ENCODE measurements at regions not wholly inside any gene's neighbourhood (a gene's known extent, or its start where the extent isn't known, plus 50 kb on each side); places are given as distances from the start of the nearest gene placed in this dataset.

DNA sequence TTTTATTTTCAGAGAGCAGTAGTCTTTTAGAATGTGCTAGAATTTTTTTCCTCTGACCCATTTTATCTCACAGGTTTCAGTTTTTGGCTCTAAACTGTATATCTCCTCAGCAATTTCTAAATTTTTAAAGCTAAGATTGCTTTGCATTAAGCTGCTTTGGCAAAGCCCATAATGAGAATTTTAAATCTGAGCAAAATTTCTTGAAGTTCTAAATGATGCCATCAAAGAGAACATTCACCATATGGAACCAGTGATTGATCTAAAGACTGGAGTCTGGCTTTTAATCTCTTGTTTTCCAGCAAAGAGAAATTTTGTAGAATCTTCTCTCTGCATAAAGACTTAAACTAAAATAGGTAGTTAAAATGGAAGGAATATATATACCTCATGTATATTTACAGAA lies 313.6 kb downstream of the TBC1D32 start:
- POLR2A ChIA-PET = no interaction called here
- CTCF ChIA-PET = no interaction called here
- ATAC-seq (no peak), DNase-seq (no peak)
- Mint-ChIP-seq H3K36me3 (ENCODE audit: low read depth) (no peaks in the 10 kb centered on the region), H3K27me3 (ENCODE audit: low read depth) (no peaks in the 10 kb centered on the region), H3K27ac (no peak overlapping the region), H3K4me3 (no peak overlapping the region), H3K4me1 (ENCODE audit: low read depth) (no peaks in the 10 kb centered on the region), H3K9me3 (ENCODE audit: insufficient read depth) (no peaks in the 10 kb centered on the region)

DNA sequence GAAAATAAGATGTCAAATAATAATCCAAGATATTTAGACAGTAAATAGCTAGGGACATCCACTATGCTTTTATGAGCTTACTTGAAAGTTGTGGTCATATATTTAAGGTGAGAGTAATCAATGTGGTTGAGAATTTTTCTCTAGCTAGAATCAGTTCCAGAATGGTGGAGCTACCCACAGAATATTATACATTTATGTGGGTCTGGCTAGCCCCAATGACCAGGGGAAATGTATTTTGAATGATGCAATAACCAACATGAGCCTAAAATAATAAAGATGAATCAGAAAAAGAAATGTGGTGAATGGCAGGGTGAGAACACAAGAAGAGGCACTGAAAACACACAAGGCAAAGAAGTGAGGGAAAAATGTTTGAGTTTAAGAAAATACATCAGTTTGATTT lies 325.7 kb downstream of the TBC1D32 start:
- H3K36me3 Mint-ChIP-seq (ENCODE audit: low read depth) = no peaks in the 10 kb centered on the region
- H3K27me3 Mint-ChIP-seq (ENCODE audit: low read depth) = no peaks in the 10 kb centered on the region
- no peak overlapping the region for H3K4me3 Mint-ChIP-seq
- H3K4me1 Mint-ChIP-seq (ENCODE audit: low read depth) = no peaks in the 10 kb centered on the region
- ChIA-PET POLR2A (no interaction called here), CTCF (no interaction called here)
- ATAC-seq (no peak), DNase-seq (no peak)
- no peak overlapping the region for H3K27ac Mint-ChIP-seq
- H3K9me3 Mint-ChIP-seq (ENCODE audit: insufficient read depth) = no peaks in the 10 kb centered on the region

DNA sequence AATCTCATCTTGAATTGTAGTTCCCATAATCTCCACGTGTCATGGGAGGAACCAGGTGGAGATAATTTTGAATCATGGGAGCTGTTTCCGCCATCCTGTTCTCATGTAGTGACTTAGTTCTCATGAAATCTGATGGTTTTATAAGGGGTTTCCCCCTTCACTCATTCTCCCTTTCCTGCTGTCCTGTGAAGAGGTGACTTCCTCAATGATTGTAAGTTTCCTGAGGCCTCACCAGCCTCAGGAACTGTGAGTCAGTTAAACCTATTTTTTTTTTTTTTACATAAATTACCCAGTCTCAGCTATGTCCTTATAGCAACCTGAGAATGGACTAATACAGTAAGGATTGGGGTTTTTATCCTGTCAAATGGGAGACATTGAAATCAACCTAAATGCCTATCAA lies 328.3 kb downstream of the TBC1D32 start:
- DNase-seq (no peak), ATAC-seq (no peak)
- no peaks in the 10 kb centered on the region for H3K9me3 Mint-ChIP-seq (ENCODE audit: insufficient read depth)
- H3K4me3 Mint-ChIP-seq = no peak overlapping the region
- CTCF ChIA-PET = no interaction called here
- H3K27me3 Mint-ChIP-seq (ENCODE audit: low read depth) = no peaks in the 10 kb centered on the region
- POLR2A ChIA-PET = no interaction called here
- H3K4me1 Mint-ChIP-seq (ENCODE audit: low read depth) = no peaks in the 10 kb centered on the region
- H3K36me3 Mint-ChIP-seq (ENCODE audit: low read depth) = no peaks in the 10 kb centered on the region
- no peak overlapping the region for H3K27ac Mint-ChIP-seq

DNA sequence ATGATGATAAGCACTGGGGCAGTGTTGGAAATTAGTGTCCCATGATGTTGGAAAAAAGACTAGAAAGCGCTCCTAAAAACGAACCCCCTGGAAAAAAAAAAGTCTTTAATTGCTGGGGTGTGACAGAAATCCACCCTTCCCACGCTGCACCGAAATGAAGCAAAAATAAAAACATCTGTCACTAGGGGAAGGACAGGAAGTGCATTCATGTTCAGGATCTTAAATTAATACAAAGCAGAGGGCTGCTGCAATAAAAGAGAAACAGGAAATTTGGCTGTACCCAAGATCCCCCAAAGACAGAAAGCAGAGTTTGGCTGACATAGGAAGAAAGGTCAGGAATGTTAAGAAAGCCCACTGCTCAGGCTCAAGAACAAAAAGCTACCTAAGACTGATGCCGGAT lies 333.9 kb downstream of the TBC1D32 start:
- DNase-seq (no peak), ATAC-seq (no peak)
- Mint-ChIP-seq H3K27ac (no peak overlapping the region), H3K36me3 (ENCODE audit: low read depth) (no peaks in the 10 kb centered on the region), H3K9me3 (ENCODE audit: insufficient read depth) (no peaks in the 10 kb centered on the region), H3K4me1 (ENCODE audit: low read depth) (no peaks in the 10 kb centered on the region), H3K4me3 (no peak overlapping the region), H3K27me3 (ENCODE audit: low read depth) (no peaks in the 10 kb centered on the region)
- ChIA-PET POLR2A (no interaction called here), CTCF (no interaction called here)

DNA sequence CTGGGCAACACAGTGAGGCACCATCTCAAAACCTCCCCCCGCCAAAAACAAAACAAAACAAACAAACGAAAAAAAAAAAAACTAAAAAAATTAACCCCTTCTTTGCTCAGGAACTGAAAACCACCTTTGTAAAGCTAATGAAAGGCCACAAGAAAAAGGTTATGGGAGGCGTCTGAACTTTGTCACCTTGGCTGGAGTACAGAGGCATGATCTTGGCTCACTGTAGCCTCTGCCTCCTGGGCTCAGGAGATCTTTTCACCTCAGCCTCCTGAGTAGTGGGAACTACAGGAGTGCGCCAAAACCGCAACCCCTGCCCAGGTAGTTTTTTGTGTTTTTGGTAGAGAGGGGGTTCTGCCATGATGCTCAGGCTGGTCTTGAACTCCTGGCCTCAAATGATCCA lies 337.9 kb downstream of the TBC1D32 start:
- no peak overlapping the region for H3K27ac Mint-ChIP-seq
- POLR2A ChIA-PET = no interaction called here
- CTCF ChIA-PET = no interaction called here

DNA sequence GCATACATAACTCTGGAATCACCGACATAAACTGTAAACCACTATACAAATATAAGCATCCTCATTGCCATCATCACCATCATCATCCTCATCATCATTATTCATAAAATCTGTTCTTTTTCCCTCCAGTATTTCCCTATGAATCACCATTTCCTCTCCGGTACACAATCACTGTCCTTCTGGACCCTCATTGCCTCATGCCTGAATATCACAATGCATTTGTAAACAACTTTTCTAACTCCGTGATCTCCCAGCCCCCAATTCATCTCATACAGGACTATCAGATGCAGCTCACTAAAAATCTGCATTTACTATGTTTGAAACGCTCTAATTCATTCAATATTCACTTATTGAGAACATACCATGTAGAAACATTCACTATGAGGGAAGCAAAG lies 339.7 kb downstream of the TBC1D32 start:
- Mint-ChIP-seq H3K4me3 (no peak overlapping the region), H3K4me1 (ENCODE audit: low read depth) (no peaks in the 10 kb centered on the region), H3K36me3 (ENCODE audit: low read depth) (no peaks in the 10 kb centered on the region), H3K27ac (no peak overlapping the region), H3K9me3 (ENCODE audit: insufficient read depth) (no peaks in the 10 kb centered on the region), H3K27me3 (ENCODE audit: low read depth) (no peaks in the 10 kb centered on the region)
- ChIA-PET CTCF (no interaction called here), POLR2A (no interaction called here)
- DNase-seq = no peak
- ATAC-seq = no peak

More for the DNA sequence above, 337.9 kb downstream of the TBC1D32 start:
- H3K9me3 Mint-ChIP-seq (ENCODE audit: insufficient read depth) = no peaks in the 10 kb centered on the region
- ATAC-seq (no peak), DNase-seq (no peak)
- no peaks in the 10 kb centered on the region for H3K36me3 Mint-ChIP-seq (ENCODE audit: low read depth)
- no peaks in the 10 kb centered on the region for H3K27me3 Mint-ChIP-seq (ENCODE audit: low read depth)
- no peak overlapping the region for H3K4me3 Mint-ChIP-seq
- no peaks in the 10 kb centered on the region for H3K4me1 Mint-ChIP-seq (ENCODE audit: low read depth)

DNA sequence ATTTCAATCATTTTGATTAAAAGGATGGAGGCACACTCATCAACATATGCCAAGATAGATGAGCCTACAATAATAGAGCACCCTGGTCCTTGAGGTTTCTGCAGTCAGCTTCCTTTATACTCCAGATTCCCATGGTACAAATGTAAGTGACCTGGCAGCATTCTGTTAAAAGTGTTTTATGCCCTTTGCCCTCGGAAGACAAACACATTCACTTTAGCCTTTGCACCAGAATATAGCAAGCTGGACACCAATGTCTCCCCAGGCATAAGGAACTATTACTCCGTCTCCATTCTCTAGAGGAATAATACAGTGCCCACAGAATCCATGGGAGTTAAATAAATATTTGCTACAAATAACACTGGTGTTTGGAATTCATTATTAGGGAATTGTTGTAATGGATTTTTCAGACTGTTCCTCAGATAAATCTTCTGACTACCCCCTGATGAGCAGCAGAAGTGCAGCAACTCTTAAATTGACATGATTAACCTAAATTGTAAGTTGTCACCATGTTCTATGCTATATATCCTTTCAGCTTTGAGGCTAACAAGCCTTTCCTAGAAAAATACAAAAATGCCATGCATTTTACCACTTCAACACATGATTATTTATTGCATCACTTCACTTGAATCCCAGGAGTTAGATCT lies 340.2 kb downstream of the TBC1D32 start:
- POLR2A ChIA-PET = no interaction called here
- H3K4me3 Mint-ChIP-seq = no peak overlapping the region
- H3K36me3 Mint-ChIP-seq (ENCODE audit: low read depth) = no peaks in the 10 kb centered on the region
- DNase-seq (no peak), ATAC-seq (no peak)
- H3K27ac Mint-ChIP-seq = no peak overlapping the region
- no peaks in the 10 kb centered on the region for H3K4me1 Mint-ChIP-seq (ENCODE audit: low read depth)
- no peaks in the 10 kb centered on the region for H3K9me3 Mint-ChIP-seq (ENCODE audit: insufficient read depth)
- CTCF ChIA-PET = no interaction called here
- no peaks in the 10 kb centered on the region for H3K27me3 Mint-ChIP-seq (ENCODE audit: low read depth)

DNA sequence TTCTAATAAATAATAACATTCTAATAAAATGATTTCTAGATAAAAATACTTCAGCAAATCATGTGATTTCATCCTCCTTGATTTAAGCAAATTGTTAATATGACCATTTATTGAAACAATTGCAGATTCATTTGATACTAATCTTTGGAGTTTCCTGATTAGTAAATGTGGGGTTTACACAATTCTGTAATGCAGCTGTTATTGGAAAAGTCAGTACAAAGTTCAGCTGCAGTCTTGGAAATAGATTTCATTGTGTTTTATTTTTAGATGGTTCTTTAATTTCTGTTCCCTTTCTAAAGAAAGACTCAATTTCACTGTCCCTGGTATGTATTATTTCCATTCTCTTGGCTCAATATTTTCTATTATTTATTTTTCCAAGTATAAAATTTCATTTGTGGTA lies 342.0 kb downstream of the TBC1D32 start:
- no peaks in the 10 kb centered on the region for H3K4me1 Mint-ChIP-seq (ENCODE audit: low read depth)
- CTCF ChIA-PET = no interaction called here
- DNase-seq (no peak), ATAC-seq (no peak)
- no peak overlapping the region for H3K27ac Mint-ChIP-seq
- no peaks in the 10 kb centered on the region for H3K36me3 Mint-ChIP-seq (ENCODE audit: low read depth)
- H3K4me3 Mint-ChIP-seq = no peak overlapping the region
- no peaks in the 10 kb centered on the region for H3K27me3 Mint-ChIP-seq (ENCODE audit: low read depth)
- POLR2A ChIA-PET = no interaction called here
- H3K9me3 Mint-ChIP-seq (ENCODE audit: insufficient read depth) = no peaks in the 10 kb centered on the region

DNA sequence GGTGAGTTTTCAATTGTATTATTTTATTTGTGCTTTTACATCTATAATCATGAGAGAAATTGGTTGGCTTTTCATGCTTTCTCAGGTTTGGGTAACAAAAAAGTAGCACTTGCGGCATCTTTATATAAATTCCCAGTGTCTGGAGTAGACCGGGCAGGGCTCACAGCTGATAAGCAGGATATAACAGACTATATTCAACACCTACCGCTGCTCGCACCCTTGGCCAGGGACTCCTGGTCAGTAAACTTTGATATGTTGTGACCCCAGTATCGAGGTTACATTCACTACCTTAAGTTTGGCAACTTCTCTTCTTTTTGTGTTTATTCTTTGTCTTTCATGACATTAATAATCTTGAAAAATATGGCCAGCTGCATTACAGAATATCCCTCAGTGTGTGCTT lies 343.4 kb downstream of the TBC1D32 start:
- DNase-seq (no peak), ATAC-seq (no peak)
- Mint-ChIP-seq H3K4me1 (ENCODE audit: low read depth) (no peaks in the 10 kb centered on the region), H3K9me3 (ENCODE audit: insufficient read depth) (no peaks in the 10 kb centered on the region), H3K36me3 (ENCODE audit: low read depth) (no peaks in the 10 kb centered on the region), H3K4me3 (no peak overlapping the region), H3K27me3 (ENCODE audit: low read depth) (no peaks in the 10 kb centered on the region), H3K27ac (no peak overlapping the region)
- CTCF ChIA-PET = no interaction called here
- POLR2A ChIA-PET = no interaction called here

DNA sequence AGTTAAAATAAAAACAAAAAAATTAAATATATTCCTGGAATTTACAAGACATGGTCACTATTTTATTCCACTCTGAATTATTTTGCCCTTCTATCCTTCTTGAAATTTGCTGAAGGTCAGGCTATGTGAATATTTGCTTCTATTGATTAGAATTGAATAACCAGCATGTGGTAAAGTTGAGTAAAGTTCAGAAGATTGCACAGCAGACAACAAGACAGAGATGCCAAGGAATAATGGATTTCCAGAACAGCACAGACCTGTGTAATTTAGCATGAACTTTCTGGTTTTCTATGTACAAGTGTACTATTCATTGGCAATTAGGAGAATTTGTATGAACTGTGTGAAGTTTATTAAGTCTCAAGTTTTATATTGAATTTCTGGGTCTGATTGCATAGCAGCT lies 352.4 kb downstream of the TBC1D32 start:
- POLR2A ChIA-PET = no interaction called here

DNA sequence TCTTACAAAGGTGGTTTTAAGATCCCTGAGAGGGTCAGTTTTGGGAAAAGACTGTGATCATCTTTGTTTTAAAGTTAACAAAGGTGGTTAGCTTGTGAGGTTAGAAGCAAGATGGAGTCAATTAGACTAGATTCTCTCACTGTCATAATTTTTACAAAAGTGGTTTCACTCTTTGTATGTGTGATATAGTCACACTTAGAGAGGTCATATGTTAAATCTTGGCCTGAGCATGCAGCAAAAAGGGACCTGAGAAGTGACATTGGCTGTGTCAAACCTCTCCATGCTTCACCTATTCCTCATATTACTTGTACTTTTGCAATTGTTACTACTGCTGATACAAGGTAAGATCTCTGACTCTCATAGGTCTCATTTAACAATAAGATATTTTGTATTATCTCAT lies 368.0 kb downstream of the TBC1D32 start:
- CTCF ChIA-PET = no interaction called here
- no peaks in the 10 kb centered on the region for H3K27me3 Mint-ChIP-seq (ENCODE audit: low read depth)
- no peaks in the 10 kb centered on the region for H3K4me1 Mint-ChIP-seq (ENCODE audit: low read depth)
- H3K9me3 Mint-ChIP-seq (ENCODE audit: insufficient read depth) = no peaks in the 10 kb centered on the region
- ATAC-seq = no peak
- H3K4me3 Mint-ChIP-seq = no peak overlapping the region
- POLR2A ChIA-PET = no interaction called here
- no peak for DNase-seq
- no peak overlapping the region for H3K27ac Mint-ChIP-seq
- H3K36me3 Mint-ChIP-seq (ENCODE audit: low read depth) = no peaks in the 10 kb centered on the region

More for the DNA sequence above, 352.4 kb downstream of the TBC1D32 start:
- H3K4me3 Mint-ChIP-seq = no peak overlapping the region
- H3K27me3 Mint-ChIP-seq (ENCODE audit: low read depth) = no peaks in the 10 kb centered on the region
- no peak overlapping the region for H3K27ac Mint-ChIP-seq
- no peaks in the 10 kb centered on the region for H3K4me1 Mint-ChIP-seq (ENCODE audit: low read depth)
- no peaks in the 10 kb centered on the region for H3K9me3 Mint-ChIP-seq (ENCODE audit: insufficient read depth)
- CTCF ChIA-PET = interaction anchor here (0.5 kb wide), 1 partner anchor 23 kb away, joined by 3 read pairs; no protein-coding TSS in a partner anchor
- ATAC-seq = no peak
- H3K36me3 Mint-ChIP-seq (ENCODE audit: low read depth) = no peaks in the 10 kb centered on the region
- DNase-seq = no peak

DNA sequence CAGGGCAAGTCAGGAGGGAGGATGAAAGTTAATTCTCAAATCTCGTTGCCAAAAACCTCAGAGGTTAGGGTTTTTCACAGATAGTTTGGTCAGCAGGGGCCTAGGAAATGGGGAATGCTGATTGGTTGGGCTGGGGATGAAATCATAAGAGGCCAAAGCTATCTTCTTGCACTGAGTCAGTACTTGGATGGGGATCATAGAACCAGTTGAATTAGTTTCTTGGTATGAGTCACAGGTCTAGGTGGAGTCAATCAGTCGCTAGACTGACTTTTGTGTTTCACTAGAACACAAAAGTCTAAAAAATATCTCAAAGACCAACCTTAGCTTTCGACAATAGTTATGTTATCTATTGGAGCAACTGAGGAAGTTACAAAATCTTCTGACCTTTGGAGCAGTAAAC lies 368.5 kb downstream of the TBC1D32 start:
- POLR2A ChIA-PET = no interaction called here
- no peaks in the 10 kb centered on the region for H3K9me3 Mint-ChIP-seq (ENCODE audit: insufficient read depth)
- no peaks in the 10 kb centered on the region for H3K4me1 Mint-ChIP-seq (ENCODE audit: low read depth)
- no peak overlapping the region for H3K27ac Mint-ChIP-seq
- ATAC-seq = no peak
- CTCF ChIA-PET = no interaction called here
- H3K4me3 Mint-ChIP-seq = no peak overlapping the region
- H3K27me3 Mint-ChIP-seq (ENCODE audit: low read depth) = no peaks in the 10 kb centered on the region
- no peaks in the 10 kb centered on the region for H3K36me3 Mint-ChIP-seq (ENCODE audit: low read depth)
- no peak for DNase-seq

DNA sequence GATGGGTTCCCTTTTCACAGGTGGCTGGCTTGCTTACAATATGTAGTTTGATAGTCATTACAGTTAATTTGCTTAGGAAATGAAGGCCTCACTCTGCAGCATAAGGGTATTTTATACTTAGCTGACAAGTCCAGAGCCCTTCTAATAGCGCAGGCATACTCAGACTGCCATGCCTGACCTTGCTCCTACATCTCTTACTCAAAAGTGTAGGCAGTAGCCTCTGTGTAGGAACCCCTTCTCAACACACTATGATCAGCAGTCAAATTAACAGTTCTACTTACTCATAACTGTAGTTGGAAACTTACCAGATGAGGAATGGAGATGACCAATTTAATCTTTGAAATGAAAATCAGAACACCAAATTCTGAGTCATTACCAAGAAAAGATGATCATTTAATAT lies 373.5 kb downstream of the TBC1D32 start:
- Mint-ChIP-seq H3K36me3 (ENCODE audit: low read depth) (no peaks in the 10 kb centered on the region), H3K4me1 (ENCODE audit: low read depth) (no peaks in the 10 kb centered on the region), H3K27me3 (ENCODE audit: low read depth) (no peaks in the 10 kb centered on the region), H3K4me3 (no peak overlapping the region), H3K9me3 (ENCODE audit: insufficient read depth) (no peaks in the 10 kb centered on the region), H3K27ac (no peak overlapping the region)
- ChIA-PET CTCF (no interaction called here), POLR2A (no interaction called here)
- DNase-seq (no peak), ATAC-seq (no peak)
